CD4-positive, alpha-beta T cell (primary cell): ENCODE measurements at regions not wholly inside any gene's neighbourhood (a gene's known extent, or its start where the extent isn't known, plus 50 kb on each side); places are given as distances from the start of the nearest gene placed in this dataset.

Source experiments
- ATAC-seq: fragments of 200-7000 bp; cut with Tn5 transposase; one replicate; pipeline ENCODE4 v1.10.0; 2022; ENCODE audit warnings: mild to moderate bottlenecking; ENCODE audit not compliant: poor library complexity
- CTCF ChIA-PET: fragments of 350-600 bp; sonication (Branson Sonifier 250); formaldehyde crosslinking; loops from one replicate; lab custom pipeline; 2021; ENCODE audit warnings: antibody characterized with exemption, inconsistent platforms; lab: Charles Lee
- POLR2A ChIA-PET: fragments of 350-600 bp; sonication (Branson Sonifier 250); formaldehyde crosslinking; loops from one replicate; lab custom pipeline; 2021; ENCODE audit warnings: antibody characterized with exemption, inconsistent platforms; lab: Charles Lee
- DNase-seq, 14 experiments: peaks; one replicate each; pipeline ENCODE4 v3.0.0-alpha.2; 2013 to 2020; ENCODE audit warnings: mixed read lengths in 2 of 14
- H3K27ac ChIP-seq, 2 donors: one replicate each; pipeline versions ENCODE4 v1.5.1 to v1.7.0; 2013; ENCODE audit warnings: low read length in 2 of 2, low read depth in 1 of 2, mild to moderate bottlenecking in 1 of 2
- H3K27me3 ChIP-seq, 2 experiments: 1 replicate in 1 of 2; 2 replicates in 1 of 2; pipeline versions ENCODE4 v1.6.1 to v1.7.0; 2013; ENCODE audit warnings: low read length in 2 of 2, control low read depth in 1 of 2, mild to moderate bottlenecking in 1 of 2, moderate library complexity in 1 of 2; ENCODE audit not compliant: insufficient read depth in 2 of 2, control insufficient read depth in 1 of 2
- H3K36me3 ChIP-seq: one replicate; pipeline ENCODE4 v1.6.1; 2013; ENCODE audit warnings: low read length, control low read depth; ENCODE audit not compliant: insufficient read depth
- H3K4me1 ChIP-seq: one replicate; pipeline ENCODE4 v1.6.1; 2013; ENCODE audit warnings: low read length, control low read depth; ENCODE audit not compliant: insufficient read depth
- H3K4me3 ChIP-seq: one replicate; pipeline ENCODE4 v1.5.1; 2013; ENCODE audit warnings: mild to moderate bottlenecking, low read length, moderate library complexity
- H3K9me3 ChIP-seq, 2 experiments: 1 replicate in 1 of 2; 2 replicates in 1 of 2; pipeline versions ENCODE4 v1.6.1 to v1.7.0; 2013; ENCODE audit warnings: low read length in 2 of 2, mild to moderate bottlenecking in 2 of 2, control low read depth in 1 of 2, moderate library complexity in 1 of 2; ENCODE audit not compliant: control insufficient read depth in 1 of 2, insufficient read depth in 1 of 2
- H3K27ac Mint-ChIP-seq: one replicate; pipeline ENCODE4 v1.8.0; 2020; ENCODE audit warnings: mixed read lengths
- H3K27me3 Mint-ChIP-seq: one replicate; pipeline ENCODE4 v1.8.0; 2021; ENCODE audit warnings: mixed read lengths
- H3K36me3 Mint-ChIP-seq: one replicate; pipeline ENCODE4 v1.8.0; 2021; ENCODE audit warnings: low read depth, mixed read lengths
- H3K4me1 Mint-ChIP-seq: one replicate; pipeline ENCODE4 v1.8.0; 2021; ENCODE audit warnings: low read depth, mixed read lengths
- H3K4me3 Mint-ChIP-seq: one replicate; pipeline ENCODE4 v1.8.0; 2020; ENCODE audit warnings: mild to moderate bottlenecking, mixed read lengths
- H3K9me3 Mint-ChIP-seq: one replicate; pipeline ENCODE4 v1.8.0; 2020; ENCODE audit warnings: mixed read lengths
- intact Hi-C, 2 experiments: fragments of 100-400 bp; cut with DNase I in 1 of 2; cut with micrococcal nuclease in 1 of 2; formaldehyde crosslinking; loops; one replicate each; pipeline versions ENCODE4 v1.15.1 to v1.9.0; 2023 to 2025; cut with DNase I, micrococcal nuclease
- TF ChIP-seq, protein P1 (sequence below): fragments of 200-600 bp; IDR thresholded peaks from one replicate; pipeline ENCODE4 v1.8.0; 2022; ENCODE audit warnings: antibody characterized with exemption, mild to moderate bottlenecking

DNA sequence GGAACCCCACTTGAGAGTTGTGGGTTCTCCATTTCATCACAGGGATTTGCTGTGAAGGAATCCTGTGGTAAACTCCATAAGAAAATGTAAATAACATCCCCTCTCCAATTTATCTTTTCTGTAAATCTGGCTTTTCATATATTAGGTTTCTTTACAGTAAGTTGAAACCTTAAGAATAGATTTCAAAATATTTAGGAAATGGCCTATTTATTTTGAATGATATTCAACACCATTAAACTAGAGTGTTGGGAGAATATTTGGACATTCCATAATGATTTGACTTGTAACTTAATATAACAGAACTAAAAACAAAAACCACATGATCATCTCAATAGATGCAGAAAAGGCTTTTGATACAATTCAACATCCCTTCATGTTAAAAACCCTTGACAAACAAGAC lies 197.3 kb upstream of the PGRMC2 start:
- POLR2A ChIA-PET, result no interaction called here

DNA sequence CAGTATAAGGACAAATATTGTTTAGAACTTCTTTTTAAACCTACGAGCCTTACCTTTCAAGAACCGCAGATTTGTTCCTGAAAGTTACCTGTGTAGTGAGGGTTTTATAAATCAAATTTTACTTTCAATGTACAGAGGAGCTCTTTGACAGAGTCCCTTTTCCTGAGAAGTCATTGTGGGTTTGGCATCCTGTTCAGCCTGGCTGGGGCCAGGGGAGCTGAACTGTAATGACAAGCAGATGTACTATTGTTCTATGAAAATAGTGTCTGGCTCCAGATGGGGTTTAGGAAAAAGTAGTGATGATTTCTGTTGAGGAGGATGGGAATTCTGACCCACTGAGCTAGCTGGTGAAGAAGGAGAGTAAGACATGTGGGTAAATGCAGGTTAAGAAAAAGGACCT lies 196.2 kb upstream of the PGRMC2 start:
- H3K4me1 Mint-ChIP-seq, result no peaks in the 10 kb centered on the region
- H3K9me3 ChIP-seq, result no peaks in the 10 kb centered on the region
- H3K27ac ChIP-seq, result no peak overlapping the region
- no peaks in the 10 kb centered on the region for H3K36me3 ChIP-seq
- H3K4me3 Mint-ChIP-seq, result no peak overlapping the region
- H3K27me3 ChIP-seq, result no peaks in the 10 kb centered on the region
- no peak for ATAC-seq
- DNase-seq, result no peak
- intact Hi-C loops, result no loop called here
- H3K27me3 Mint-ChIP-seq, result peaks cover 5% of the 10 kb centered on the region
- CTCF ChIA-PET, result no interaction called here
- POLR2A ChIA-PET, result no interaction called here
- H3K4me3 ChIP-seq, result no peak overlapping the region
- no peak overlapping the region for H3K27ac Mint-ChIP-seq
- no peaks in the 10 kb centered on the region for H3K36me3 Mint-ChIP-seq
- peaks cover 2% of the 10 kb centered on the region for H3K9me3 Mint-ChIP-seq
- TF ChIP-seq, protein P1, sequence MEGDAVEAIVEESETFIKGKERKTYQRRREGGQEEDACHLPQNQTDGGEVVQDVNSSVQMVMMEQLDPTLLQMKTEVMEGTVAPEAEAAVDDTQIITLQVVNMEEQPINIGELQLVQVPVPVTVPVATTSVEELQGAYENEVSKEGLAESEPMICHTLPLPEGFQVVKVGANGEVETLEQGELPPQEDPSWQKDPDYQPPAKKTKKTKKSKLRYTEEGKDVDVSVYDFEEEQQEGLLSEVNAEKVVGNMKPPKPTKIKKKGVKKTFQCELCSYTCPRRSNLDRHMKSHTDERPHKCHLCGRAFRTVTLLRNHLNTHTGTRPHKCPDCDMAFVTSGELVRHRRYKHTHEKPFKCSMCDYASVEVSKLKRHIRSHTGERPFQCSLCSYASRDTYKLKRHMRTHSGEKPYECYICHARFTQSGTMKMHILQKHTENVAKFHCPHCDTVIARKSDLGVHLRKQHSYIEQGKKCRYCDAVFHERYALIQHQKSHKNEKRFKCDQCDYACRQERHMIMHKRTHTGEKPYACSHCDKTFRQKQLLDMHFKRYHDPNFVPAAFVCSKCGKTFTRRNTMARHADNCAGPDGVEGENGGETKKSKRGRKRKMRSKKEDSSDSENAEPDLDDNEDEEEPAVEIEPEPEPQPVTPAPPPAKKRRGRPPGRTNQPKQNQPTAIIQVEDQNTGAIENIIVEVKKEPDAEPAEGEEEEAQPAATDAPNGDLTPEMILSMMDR, result no peak
- H3K4me1 ChIP-seq, result no peaks in the 10 kb centered on the region

More for the DNA sequence above, 197.3 kb upstream of the PGRMC2 start:
- intact Hi-C loops, result no loop called here
- Histone ChIP-seq H3K9me3 (no peaks in the 10 kb centered on the region), H3K27ac (no peak overlapping the region), H3K4me1 (no peaks in the 10 kb centered on the region), H3K4me3 (no peak overlapping the region), H3K27me3 (no peaks in the 10 kb centered on the region), H3K36me3 (no peaks in the 10 kb centered on the region)
- H3K36me3 Mint-ChIP-seq, result no peaks in the 10 kb centered on the region
- ATAC-seq (no peak), DNase-seq (no peak)
- TF ChIP-seq, protein P1, result no peak
- H3K4me1 Mint-ChIP-seq, result no peaks in the 10 kb centered on the region
- CTCF ChIA-PET, result no interaction called here
- H3K4me3 Mint-ChIP-seq, result no peak overlapping the region
- peaks cover 2% of the 10 kb centered on the region for H3K9me3 Mint-ChIP-seq
- peaks cover 5% of the 10 kb centered on the region for H3K27me3 Mint-ChIP-seq
- no peak overlapping the region for H3K27ac Mint-ChIP-seq

DNA sequence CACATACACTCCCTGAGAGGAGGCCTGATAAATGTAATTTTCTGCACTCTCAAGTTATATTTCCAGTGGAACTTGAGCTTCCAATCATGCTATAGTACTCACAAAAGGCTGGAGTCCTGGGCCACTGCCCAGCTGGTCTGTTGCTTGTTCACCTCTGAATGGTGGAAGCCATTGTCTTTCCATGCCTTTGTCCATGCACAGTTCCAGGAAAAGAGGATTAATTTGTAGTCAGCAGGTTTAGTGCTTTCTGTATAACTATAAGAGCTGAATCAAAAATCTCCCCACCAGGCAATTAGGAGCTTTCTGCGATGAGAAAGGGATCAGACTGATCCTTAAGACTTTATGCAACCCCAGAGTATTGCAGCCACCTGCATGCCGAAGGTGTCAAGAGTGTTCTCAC lies 195.4 kb upstream of the PGRMC2 start:
- no peaks in the 10 kb centered on the region for H3K4me1 Mint-ChIP-seq
- H3K4me3 ChIP-seq, result no peak overlapping the region
- intact Hi-C loops, result no loop called here
- H3K36me3 ChIP-seq, result no peaks in the 10 kb centered on the region
- ATAC-seq (no peak), DNase-seq (no peak)
- POLR2A ChIA-PET, result no interaction called here
- H3K9me3 ChIP-seq, result no peaks in the 10 kb centered on the region
- H3K9me3 Mint-ChIP-seq, result peaks cover 2% of the 10 kb centered on the region
- H3K27ac ChIP-seq, result no peak overlapping the region
- no peaks in the 10 kb centered on the region for H3K4me1 ChIP-seq
- H3K36me3 Mint-ChIP-seq, result no peaks in the 10 kb centered on the region
- H3K27me3 ChIP-seq, result no peaks in the 10 kb centered on the region
- CTCF ChIA-PET, result no interaction called here
- no peak overlapping the region for H3K27ac Mint-ChIP-seq
- peaks cover 5% of the 10 kb centered on the region for H3K27me3 Mint-ChIP-seq
- TF ChIP-seq, protein P1, result no peak
- H3K4me3 Mint-ChIP-seq, result no peak overlapping the region
